Activated CD4-positive, alpha-beta T cell treated with anti-CD3 and anti-CD28 coated beads, Interleukin-2, Interleukin-4, amounts not matched to agents 100 ng/mL and 50 ng/mL, durations not matched to agents 16 hours and 8 hours (primary cell): ENCODE measurements at regions not wholly inside any gene's neighbourhood (a gene's known extent, or its start where the extent isn't known, plus 50 kb on each side); places are given as distances from the start of the nearest gene placed in this dataset.
"Not testable (repeated sequence)": the region's sequence is repeated elsewhere in the genome, so short reads cannot be mapped to it uniquely, and the experiment has no call there.

ENCODE experiments used
- DNase-seq: peaks from one replicate; pipeline ENCODE4 v3.0.0-alpha.2; 2020; ENCODE audit warnings: low spot score

- DNase-seq = no peak
These were observed 469.2 kb upstream of the ANO5 start for GRCh38 chr11:21723678-21724077.

DNA sequence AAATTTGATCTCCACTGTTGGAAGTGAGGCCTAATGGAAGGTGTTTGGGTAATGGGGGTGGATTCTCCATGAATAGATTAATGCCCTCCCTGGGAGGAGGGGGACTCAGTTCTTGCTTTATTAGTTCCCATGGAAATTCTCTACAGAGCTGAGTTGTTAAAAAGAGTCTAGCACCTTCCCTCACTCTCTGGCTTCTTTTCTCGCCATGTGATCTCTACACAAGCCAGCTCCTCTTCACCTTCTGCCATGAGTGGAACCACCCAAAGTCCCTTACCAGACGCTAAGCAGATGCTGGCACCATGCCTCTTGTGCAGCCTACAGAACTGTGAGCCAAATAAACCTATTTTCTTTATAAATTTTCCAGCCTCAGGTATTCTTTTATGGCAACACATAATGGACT, 465.8 kb upstream of the ANO5 start:
- DNase-seq = no peak

GRCh38 chr11:21736404-21736803, 456.5 kb upstream of the ANO5 start:
- DNase-seq = no peak

- DNase-seq = not testable (repeated sequence)
These were observed 440.2 kb upstream of the ANO5 start for GRCh38 chr11:21752475-21753243.

- DNase-seq = not testable (repeated sequence)
These were observed 439.6 kb upstream of the ANO5 start for GRCh38 chr11:21753244-21753767.

DNA sequence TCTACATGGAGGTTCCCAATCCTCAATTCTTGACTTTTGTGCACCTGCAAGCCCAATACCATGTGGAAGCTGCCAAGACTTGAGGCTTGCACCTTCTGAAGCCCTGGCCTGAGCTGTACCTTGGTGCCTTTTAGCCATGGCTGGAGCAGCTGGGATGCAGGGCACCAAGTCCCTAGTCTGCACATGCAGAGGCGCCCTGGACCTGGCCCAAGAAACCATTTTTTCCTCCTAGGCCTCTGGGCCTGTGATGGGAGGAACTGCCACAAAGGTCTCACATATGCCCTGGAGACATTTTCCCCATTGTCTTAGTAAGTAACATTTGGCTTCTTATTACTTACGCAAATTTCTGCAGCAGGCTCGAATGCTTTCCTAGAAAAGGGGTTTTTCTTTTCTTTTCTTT, 431.9 kb upstream of the ANO5 start:
- no peak for DNase-seq

GRCh38 chr11:21768388-21768787, 424.5 kb upstream of the ANO5 start:
- no peak for DNase-seq

- no peak for DNase-seq
These were observed 423.7 kb upstream of the ANO5 start for GRCh38 chr11:21769188-21769587.

GRCh38 chr11:21771097-21771496, 421.8 kb upstream of the ANO5 start:
- DNase-seq = no peak

DNA sequence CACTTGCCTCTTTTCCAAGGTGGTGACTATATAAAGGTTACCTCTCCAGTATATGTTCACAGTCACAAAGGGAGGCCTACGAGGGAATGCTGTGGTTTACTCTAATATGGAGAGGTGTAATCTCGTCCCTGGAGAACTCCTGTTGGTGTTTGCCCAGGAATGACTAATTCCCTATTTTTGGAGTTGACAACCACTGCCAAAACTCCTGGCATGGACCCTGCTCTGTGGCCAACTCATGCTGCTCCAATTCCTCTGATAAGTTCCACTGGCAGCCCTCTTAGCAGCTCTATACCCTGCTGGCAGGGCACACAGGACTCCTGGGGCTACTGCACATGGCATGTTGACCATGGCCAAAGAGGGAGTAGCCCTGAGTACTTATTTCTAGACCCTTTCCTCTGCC, 418.7 kb upstream of the ANO5 start:
- no peak for DNase-seq

DNA sequence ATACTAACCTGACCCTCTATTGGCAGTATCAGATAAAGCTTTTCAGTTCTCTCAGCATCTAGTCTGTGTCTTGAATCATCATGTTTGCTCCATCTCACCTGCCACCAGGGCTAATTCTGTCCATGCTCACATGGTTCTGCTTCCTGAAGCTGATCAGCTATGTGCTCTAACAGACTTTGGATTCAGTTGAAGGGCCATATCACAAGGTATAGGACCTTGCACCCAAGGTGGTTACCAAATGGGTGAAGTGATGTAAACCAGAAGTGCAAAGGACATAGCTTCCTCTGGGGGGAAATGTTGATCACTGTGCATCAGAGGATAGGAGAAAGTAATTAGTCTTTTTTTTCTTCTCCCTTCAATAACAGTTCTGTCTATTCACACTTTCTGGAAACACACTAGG, 417.0 kb upstream of the ANO5 start:
- no peak for DNase-seq

DNA sequence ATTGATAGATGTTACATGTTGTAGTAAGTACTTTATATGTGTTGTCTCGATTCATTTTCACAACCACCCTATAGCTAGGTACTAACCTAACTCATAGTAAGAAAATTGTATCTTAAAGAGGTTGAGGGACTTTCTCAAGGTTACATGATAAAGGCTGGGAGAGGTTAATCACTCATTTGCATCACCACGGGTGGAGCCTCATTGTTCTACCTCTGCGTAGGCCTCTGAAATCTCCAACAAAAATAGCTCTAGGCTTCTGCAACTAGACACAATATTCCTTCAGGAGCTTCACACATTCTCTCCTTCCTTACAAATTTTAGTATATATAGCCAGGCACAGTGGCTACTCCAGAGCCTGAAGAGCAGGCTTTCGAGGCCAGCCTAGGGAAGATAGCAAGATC, 408.9 kb upstream of the ANO5 start:
- no peak for DNase-seq

- DNase-seq = no peak
These were observed 407.5 kb upstream of the ANO5 start for GRCh38 chr11:21785351-21785750.

DNA sequence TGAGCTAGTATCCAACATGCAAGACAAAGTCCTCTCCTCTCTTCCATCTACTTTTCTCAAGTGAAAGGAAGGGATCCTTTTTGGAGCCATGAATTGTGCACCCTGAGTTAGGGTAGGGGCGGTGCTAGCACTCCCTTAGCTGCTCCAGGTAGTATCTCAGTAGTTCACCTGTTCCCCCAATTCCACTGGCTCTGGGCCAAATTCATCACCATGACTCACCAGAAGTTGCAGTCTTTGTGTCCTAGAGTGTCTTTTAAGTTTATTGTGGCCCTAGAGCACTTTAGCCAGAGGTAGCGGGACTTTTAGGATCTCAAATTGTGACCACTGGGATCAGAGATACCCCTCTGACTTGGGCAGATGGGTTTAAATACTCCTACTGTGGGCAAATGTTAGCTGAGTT, 398.6 kb upstream of the ANO5 start:
- DNase-seq = no peak

DNA sequence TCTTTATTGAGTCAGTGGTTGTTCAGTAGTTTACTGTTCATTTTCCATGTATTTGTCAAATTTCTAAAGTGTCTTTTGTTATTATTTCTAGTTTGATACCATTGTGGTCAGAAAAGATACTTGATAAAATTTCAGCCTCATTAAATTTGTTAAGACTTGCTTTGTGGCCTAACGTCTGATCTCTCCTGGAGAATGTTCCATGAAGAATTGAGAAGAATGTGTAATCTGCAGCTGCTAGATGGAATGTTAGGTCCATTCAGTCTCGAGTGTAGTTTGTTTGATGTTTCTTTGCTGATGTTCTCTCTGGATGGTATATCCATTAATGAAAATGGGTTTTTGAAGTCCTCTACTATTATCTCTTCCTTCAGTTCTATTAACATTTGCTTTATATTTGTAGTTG, 394.7 kb upstream of the ANO5 start:
- no peak for DNase-seq

- DNase-seq = not testable (repeated sequence)
These were observed 388.4 kb upstream of the ANO5 start for GRCh38 chr11:21804523-21804922.

DNA sequence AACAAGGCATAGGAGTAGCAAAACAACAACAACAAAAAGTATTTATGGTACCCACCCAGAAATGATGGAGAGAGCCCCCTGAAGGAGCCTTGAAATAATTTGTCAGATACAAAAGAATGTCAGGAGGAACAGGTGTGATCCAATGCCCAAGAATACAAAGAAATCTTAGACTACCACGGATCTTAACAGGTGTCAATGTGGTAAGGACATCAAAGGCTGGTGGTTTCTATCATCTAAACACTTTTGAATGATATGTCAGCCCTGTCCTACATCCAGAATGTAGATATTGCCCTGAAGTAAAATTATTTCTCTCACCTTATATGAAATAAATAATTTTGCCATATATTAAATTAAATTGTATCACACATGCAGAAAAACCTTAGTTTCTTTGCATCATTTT, 386.4 kb upstream of the ANO5 start:
- DNase-seq = no peak

GRCh38 chr11:21806947-21807346, 385.9 kb upstream of the ANO5 start:
- DNase-seq = no peak

- DNase-seq = no peak
These were observed 385.5 kb upstream of the ANO5 start for GRCh38 chr11:21807350-21807749.

GRCh38 chr11:21810650-21811049, 382.2 kb upstream of the ANO5 start:
- no peak for DNase-seq

GRCh38 chr11:21811572-21811971, 381.3 kb upstream of the ANO5 start:
- no peak for DNase-seq

DNA sequence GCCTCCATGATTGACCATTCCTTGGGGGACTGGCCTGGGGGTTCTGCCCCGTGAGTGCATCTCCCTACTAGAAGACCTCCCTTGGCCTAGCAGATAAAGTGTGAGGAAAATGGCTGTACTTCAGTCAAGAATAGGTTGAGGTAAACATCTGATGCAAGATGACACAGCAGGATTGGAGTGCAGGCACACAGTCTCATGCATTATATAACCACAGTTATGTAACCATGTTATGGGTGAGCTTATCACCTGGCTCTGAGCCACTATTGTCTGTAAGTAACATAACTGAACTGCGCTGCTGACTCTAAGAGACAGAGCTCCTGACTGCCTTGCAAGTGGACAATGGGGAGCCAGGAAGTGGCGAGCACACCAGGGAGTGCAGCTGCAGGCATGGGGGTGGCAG, 378.7 kb upstream of the ANO5 start:
- no peak for DNase-seq

DNA sequence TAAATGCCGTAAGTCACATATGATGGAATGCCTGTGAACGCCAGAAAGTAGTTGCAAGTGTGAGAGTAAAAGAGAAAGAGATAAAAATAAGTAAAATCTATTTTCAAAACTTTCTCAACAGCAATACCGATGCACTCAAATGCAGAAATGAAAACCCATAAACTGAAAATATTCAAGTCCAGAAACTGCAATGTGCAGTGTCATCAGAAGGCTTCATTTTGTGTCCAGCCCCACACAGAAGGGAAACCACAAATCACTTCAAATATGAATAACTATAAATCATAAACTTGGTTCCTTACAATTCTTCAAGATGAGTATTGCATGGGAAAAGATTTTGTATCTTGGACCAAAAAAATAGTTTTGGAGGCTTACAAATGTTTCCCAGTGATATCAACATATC, 375.2 kb upstream of the ANO5 start:
- DNase-seq = no peak

DNA sequence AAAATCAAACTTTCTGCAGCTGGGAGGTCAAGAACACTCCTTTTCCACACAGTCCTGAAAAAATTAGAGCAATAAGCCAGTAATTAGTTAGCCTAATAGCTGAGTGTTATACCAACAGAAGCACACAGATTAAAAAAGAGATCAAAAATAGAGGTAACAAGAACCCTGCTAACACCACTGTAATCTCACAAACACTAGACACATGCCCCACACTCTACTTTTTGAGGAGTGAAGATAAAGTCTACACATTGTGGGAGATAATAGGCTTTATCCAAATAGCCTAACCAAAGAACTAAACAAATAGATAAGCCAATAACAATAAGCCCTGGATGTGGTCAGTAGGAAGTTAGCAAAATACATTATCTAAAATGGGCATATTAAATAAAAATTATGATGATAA, 372.7 kb upstream of the ANO5 start:
- DNase-seq = no peak
